Neural progenitor cell (in vitro differentiated cells): ENCODE measurements at regions not wholly inside any gene's neighbourhood (a gene's known extent, or its start where the extent isn't known, plus 50 kb on each side); places are given as distances from the start of the nearest gene placed in this dataset.

Source experiments
- EZH2 ChIP-seq: fragments of 200-600 bp; sonication (generic); IDR thresholded peaks from 2 replicates; pipeline ENCODE4 v1.6.1; 2017; ENCODE audit warnings: antibody characterized with exemption, mild to moderate bottlenecking, moderate library complexity
- TF ChIP-seq, protein P1 (sequence below): fragments of 200-600 bp; sonication (generic); IDR thresholded peaks from 2 replicates; pipeline ENCODE4 v1.5.1; 2017; ENCODE audit warnings: antibody characterized with exemption, mild to moderate bottlenecking

DNA sequence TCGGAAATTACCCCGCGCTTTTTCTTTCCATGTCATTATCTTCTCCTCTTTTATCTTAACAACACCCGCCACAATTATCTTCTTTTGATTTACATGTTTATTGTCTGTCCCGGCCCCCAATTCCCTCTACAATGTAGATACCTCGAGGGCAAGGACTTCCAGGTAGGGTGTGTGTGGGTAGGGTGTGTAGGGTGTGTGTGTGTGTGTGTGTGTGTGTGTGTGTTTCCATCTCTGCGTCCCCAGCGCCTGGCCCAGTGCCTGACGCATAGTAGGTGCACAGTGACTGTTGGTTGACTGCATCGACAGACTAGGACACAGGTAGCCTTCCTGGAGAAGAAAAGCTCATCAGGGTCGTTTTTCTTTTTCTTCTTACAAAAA is 103.1 kb downstream of the UCHL1 start:
- TF ChIP-seq, protein P1, sequence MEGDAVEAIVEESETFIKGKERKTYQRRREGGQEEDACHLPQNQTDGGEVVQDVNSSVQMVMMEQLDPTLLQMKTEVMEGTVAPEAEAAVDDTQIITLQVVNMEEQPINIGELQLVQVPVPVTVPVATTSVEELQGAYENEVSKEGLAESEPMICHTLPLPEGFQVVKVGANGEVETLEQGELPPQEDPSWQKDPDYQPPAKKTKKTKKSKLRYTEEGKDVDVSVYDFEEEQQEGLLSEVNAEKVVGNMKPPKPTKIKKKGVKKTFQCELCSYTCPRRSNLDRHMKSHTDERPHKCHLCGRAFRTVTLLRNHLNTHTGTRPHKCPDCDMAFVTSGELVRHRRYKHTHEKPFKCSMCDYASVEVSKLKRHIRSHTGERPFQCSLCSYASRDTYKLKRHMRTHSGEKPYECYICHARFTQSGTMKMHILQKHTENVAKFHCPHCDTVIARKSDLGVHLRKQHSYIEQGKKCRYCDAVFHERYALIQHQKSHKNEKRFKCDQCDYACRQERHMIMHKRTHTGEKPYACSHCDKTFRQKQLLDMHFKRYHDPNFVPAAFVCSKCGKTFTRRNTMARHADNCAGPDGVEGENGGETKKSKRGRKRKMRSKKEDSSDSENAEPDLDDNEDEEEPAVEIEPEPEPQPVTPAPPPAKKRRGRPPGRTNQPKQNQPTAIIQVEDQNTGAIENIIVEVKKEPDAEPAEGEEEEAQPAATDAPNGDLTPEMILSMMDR: no peak
- no peak for TF ChIP-seq EZH2
